HG03460 (cell line): ENCODE measurements at regions not wholly inside any gene's neighbourhood (a gene's known extent, or its start where the extent isn't known, plus 50 kb on each side); places are given as distances from the start of the nearest gene placed in this dataset.

Source experiments
- ATAC-seq: cut with Tn5 transposase; IDR thresholded peaks from one replicate; pipeline ENCODE4 v1.9.1; 2021; ENCODE audit not compliant: unreplicated experiment

DNA sequence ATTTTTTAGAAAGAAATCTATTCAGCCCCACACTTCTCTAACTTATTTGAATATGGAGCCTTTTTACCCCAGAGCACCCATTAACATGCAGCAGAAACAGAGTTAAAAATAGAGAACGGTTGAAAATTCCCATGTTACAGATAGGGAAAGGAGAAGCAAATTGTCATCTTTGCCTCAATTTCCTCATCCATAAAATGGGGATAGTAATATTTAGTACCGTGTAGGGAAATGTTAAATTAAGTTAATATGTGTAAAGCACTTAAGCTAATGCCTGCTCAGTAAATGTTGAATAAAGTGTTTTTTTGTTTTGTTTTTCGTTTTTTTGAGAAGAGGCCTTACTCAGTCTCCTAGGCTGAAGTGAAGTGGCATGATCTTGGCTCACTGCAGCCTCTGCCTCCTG is 50.3 kb downstream of the NAV1 start:
- no peak for ATAC-seq

DNA sequence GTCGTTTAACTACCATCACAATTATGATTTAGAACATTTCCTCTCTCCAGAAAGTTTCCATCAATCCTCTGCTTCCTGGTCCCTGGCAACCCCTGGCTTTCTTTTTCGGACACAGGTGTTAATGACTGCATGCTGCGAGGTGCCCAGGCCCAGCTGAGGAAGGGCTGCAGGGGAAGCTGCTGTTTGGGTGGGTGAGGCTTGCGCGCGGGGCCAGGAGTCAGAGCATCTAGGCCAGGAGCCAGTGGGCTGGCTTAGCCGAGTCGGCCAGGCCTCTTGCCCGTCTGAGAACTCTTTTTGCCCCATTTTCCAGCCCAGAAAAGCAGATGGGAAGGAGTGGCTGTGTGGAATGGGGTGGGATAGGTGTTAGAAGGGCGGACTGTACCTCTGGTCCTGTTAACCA is 51.5 kb downstream of the NAV1 start:
- no peak for ATAC-seq

DNA sequence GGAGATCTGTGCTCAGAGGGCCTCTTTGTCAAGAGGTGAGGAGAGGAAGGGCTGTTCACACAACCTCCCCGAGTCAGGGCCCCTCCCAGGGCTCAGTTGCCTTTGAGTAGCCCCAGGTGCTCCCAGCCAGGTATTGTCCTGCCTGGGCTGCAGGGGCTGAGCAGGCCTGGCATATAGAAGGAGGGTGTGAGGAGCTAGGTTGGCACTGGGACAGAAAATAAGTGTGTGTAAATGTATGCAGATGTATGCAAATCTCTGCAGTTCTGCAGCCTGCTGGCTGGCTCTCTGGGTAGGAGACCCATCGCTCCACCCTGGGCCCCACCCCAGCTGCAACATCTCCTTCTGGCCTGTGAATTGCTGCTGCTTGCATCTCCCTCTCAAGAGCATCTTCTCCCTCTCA is 52.4 kb downstream of the NAV1 start:
- ATAC-seq = no peak

DNA sequence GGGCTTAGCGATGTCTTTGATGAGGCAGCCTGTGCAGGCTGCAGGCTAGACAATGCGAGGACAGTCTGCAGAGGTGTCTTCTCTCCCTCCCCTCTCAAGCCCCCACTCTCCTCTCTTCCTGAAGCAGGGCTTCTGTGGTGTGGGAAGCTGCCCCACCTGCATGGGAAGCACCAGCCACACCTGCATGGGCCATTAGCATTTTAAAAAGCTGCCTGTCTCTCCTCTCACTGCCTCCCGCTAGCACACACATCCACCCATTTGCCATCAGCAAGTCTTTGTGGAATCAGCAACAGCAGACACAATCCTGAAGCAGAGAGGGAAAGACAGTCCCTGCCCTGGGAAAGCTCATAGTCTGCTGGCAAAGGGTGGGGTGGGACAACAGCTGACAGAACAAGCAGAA is 53.1 kb downstream of the NAV1 start:
- no peak for ATAC-seq

DNA sequence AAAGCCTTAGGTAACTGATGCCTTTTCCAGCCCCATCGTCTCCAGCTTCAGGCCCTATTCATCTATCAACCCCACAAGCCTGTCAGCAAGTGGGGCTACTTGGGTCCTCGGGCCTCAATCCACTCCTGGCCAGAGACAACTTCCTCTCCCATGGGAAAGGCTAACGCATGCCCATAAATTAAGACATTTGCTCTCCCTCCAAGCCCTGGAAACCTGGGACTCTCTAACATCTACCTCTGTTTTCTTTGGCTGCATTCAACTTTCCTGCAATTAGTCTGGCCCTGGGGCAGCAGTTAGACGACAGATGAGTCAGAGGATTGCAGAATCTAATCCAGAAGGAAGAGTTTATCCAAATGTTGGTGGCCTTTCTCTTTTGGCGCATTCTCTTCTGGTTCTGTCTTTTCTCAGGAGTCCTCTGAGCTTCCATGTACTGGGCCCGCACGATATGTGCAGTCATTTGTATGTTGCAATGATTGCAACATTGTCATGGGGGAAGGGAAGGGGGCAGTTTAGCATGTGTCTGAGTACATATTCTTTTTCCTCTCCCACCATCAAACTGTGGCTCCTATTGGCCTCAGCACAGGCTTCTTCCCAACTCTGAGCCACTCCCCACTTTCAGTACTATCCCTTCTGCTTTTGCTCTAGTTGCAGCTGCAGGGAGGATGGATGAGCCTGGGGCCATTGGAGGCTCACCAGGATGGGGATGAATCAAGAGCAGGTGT is 54.4 kb downstream of the NAV1 start:
- no peak for ATAC-seq

DNA sequence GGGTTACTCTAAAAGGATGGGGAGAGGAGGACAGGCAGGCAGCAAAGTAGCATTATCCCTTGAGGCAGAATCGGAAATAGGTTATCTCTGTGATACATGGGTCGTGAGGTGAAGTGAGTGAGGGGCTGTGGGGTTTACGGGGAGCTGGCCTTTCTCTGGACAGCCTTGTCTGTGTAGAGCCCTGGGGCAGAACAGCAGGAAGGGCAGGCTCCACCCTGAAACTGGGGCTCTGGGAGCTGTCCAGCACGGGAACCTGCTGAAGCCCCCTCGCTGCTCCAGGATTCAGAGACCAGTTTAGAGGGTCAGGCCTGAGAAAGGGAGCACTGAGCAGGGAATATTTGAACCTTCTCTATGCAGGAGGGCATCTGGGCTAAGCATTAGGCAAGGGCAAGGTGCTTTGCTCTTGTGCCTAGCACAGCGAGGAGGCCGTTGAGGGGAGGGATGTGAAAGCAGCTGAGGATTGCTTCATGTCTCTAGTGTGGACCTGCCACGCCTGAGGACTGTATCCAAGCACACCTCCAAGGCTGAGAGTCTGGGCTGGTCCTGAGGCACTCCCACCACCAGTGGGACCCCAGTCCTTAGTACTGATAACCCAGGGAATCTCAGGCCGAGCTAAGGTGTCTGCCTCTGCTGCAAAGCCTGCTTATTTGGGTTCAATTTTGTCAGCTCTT is 55.8 kb downstream of the NAV1 start:
- no peak for ATAC-seq

DNA sequence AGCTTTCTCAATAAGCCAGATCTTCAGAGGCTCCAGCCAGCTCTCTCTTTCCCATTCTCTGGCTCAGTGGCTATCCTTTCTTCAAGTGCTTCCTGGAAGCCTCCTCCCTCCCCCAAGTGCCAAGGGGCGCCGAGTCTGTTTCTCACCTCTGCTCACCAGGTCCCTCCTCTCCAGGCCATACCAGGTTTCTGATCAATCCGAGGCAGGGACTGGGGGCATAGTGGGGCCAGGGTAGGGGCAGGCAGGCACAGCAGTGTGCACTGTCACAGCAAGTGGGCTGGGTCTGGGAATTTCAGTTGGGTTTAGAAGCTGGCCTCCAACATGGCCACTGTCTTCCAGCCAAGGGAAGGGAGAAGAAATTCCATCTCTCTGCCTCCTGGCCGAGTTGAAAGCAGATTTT is 56.5 kb downstream of the NAV1 start:
- ATAC-seq = no peak

DNA sequence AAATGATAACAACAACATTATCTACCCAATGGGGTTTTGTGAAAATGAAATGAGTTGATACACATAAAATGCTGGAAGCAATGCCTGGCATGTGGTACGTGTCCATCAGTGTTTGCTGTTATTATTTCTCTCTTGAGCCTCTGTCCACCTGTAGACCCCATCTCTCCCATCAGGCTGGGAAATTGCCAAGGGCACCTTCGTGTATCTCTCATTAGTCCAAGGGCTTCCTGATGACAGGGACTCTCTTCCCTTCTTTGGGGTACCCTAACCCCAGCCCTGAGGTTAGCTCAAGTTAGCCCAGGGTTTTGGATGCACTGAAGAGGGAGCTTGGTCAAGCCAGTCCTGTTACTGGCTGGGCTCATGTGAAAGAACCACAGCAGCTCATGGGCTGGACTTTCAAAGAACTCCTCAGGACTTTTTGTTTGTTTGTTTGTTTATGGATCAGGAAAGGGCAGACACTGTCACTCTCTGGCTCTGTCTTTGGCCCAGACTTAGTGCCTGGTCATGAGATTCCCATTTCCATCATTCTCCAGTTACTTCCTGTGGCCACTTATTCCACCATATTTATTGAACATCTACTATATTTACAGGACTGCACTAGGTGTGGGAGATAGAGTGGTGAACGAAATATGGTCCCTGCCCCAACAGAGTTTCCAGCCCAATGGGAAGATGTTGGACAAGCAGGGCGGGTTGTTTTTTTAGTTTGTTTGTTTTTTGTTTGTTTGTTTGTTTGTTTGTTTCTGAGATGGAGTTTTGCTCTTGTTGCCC is 57.4 kb downstream of the NAV1 start:
- ATAC-seq = no peak

DNA sequence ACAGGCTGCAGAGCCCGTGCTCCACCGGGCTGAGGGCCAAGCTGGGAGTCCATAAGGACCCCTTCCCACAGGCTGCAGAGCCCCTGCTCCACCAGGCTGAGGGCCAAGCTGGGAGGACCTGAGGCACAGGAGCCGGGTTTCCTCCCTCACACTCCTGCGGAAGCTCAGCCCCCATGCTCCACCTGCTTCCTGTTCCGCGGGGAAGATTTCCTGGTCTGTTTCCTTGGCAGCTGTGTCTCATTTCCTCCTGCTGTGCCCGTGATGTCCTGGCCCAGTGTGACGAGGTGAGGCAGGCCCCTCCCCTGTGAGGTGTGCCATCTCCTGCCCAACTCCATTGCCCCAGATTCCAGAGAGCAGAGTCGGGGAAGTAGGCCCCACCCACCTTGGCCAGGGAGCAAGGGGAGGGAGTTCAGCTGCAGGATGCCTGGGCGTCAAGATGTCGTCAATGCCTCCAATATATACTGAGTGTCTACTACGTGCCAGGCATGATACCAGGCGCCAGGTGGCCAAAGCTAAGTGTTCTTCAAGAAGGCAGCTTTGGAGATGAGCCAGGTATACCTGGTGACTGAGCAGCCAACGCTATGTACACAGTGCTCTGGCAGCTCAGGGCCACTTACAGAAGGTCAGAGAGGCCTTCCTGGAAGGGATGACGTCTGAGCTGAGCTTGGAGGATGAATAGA is 58.8 kb downstream of the NAV1 start:
- ATAC-seq = no peak

DNA sequence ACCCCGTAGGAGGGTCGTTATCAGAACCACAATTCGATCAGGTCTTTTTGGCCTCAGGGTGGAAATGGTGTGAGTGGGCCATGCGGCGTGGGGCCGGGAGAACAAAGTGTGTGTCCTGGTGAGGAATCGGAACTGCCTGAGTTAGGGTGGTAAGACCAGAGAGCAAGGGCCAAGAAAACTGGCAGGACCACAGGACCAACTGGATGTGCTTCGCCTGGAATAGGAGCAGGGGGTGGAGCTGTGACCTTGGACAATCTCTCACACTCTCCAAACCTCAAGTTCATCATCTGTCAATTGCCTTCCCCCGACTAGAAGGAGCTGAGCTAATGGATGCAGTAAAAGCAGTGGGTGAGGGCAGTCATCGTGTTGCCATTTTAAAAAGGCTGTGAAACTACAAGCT is 59.5 kb downstream of the NAV1 start:
- ATAC-seq = no peak

DNA sequence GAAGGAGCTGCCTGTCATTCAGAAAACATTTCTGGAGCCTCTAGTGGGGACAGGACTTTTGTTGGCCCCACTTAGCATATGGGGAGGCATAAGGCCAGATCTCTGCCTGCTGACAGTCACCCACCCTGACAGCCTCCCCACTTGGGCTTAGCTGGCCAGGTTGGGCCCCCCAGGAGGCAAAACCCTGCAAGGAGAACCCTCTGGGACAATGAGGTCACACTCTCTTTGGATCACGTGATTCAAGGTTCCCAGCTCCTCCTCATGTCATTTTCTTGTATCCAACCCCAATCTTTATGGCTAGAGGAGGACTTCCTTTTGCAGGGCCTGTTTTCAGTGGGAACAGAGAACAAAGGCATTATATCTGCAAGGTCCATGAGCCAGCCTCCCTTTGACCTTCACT is 60.0 kb downstream of the NAV1 start:
- ATAC-seq = no peak

DNA sequence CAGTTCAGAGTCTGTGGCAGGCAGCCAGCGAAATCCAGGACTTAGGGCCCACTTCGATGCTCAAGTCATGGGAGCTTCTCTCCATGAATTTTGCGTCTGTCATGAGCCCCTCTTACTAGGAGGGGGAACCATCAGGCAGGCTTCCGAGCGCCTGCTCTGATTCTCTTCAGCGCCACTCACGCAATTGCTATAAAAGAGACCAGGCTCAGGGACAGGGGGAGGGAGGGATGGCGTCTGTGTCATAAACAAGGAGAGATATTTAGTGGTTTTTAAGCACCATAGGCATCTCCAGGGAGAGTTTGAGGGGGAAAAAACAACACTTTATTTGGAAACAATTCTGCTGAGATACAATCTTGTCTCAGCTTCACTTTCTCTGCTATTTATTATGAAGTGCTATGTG is 60.6 kb downstream of the NAV1 start:
- no peak for ATAC-seq

DNA sequence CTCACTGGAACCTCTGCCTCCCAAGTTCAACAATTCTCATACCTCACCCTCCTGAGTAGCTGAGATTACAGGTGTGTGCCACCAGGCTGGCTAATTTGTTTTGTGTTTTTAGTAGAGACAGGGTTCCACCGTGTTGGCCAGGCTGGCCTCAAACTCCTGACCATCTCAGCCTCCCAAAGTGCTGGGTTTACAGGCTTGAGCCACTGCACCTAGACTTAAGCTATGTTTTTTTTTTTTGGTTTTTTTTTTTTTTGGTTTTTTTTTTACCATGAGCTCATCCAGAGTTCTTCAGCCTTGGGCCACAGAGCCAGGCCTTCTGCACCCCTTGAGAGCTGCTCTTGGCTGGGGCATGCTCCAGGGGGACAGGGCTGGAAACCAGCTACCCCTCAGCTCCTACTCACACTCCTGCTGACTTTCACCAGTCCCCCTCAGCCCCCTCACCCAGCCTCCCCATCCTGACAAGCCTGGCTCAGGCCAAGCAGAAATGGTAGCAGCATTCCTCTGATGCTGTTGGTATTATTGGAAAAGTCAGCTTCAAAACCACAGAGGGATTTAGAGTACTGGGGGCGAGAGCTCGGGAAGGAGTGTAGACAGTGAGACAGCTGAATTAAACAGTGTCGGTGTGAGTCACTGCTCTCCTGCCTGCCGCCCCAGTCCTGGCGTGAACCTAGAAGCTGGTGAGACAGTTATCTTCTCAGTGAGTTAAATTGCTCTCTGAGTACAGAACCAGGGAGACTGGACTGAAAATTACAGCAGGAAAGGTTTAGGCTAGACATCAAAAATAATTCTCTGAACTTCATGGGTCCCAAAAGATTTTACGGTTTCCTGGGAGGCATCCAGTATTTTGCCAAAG is 63.7 kb downstream of the NAV1 start:
- no peak for ATAC-seq

DNA sequence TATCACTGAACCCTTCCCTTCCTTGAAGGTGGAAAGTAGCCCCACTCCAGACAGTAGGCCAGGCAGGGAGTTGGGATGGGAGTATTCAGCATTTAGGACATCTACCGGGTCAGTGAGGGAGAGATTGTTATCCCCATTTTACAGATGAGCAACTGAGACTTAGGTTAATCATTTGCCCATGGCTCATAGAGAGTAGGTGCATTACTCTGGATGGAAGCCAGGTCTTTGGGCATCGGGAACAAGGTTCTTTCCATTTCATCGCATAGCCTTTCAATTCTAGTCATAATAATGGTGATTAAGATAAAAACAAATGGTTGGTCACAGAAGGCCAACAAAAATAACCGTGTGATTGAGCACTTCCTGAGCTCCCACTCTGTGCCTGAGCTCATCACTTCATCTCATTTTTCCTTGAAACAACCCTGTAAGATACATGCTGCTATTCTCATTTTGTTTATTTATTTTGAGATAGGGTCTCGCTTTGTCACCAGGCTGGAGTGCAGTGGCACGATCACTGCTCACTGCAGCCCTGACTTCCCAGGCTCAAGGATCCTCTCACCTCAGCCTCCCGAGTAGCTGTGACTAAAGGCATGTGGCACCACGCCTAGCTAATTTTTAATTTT is 64.8 kb downstream of the NAV1 start:
- no peak for ATAC-seq

DNA sequence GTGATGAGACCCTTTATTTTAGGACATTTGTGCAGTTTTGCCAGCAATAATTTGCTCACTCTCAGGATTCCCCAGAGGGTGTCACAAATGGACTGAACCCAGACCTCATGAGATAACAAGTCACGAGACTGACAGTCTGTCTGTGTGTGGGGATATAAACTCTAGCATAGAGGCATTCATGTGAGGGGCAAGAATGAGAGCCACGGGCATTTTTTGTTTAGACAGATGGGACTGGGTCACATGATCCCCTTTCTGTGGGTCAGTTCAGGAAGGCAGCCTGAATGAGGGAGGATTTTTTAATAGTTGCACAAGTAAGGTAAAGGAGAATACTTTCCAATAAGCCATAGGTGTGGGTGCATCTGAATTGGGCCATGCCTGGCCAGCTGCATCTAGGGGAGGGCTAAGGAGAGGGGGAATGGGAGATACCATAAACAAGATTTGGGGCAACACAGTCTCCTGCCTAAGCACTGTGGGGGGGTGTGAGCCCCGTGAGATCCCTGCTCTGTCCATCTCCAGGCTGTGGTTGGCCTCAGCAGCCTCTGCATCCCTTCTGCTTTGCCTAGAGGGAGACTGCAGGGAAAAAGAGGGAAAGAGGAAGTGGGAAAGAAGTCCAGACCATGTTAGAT is 66.6 kb downstream of the NAV1 start:
- no peak for ATAC-seq

DNA sequence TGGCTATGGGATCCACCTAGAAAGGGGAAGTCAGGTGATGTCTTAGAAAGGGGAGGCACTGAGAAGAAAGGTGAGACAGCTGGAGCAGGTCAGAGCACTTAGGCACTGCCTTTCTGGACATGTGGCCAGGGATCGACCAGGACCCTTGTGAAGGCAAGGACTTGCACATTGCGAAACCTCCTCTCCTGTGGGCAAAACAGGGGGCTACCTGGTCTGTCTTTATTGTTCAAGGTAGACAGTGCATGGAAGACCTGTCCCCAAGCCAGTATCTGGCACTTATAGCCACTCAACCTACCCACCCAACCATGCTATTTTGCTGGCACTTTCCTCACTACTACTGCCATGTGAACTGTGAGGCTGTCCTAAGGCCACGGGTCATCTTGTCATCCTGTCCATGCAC is 67.2 kb downstream of the NAV1 start:
- no peak for ATAC-seq

DNA sequence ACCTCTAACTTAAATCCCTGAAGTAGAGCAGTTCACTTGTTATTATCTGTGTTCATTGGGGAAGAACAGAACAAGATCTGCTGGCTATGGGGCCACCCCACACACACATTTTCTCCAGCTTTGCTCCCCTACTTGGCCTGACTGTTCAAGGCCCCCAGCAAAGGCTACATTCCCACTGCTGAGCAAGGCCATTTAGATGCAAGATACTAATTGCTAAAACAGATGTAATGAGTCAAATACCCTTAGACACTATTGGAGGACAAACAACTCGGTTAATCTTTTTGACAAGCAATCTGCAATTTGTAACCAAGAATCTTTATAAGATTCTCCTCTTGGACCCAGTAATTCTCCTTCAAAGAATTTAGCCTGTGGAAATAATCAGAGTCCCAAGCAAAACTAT is 67.7 kb downstream of the NAV1 start:
- no peak for ATAC-seq

DNA sequence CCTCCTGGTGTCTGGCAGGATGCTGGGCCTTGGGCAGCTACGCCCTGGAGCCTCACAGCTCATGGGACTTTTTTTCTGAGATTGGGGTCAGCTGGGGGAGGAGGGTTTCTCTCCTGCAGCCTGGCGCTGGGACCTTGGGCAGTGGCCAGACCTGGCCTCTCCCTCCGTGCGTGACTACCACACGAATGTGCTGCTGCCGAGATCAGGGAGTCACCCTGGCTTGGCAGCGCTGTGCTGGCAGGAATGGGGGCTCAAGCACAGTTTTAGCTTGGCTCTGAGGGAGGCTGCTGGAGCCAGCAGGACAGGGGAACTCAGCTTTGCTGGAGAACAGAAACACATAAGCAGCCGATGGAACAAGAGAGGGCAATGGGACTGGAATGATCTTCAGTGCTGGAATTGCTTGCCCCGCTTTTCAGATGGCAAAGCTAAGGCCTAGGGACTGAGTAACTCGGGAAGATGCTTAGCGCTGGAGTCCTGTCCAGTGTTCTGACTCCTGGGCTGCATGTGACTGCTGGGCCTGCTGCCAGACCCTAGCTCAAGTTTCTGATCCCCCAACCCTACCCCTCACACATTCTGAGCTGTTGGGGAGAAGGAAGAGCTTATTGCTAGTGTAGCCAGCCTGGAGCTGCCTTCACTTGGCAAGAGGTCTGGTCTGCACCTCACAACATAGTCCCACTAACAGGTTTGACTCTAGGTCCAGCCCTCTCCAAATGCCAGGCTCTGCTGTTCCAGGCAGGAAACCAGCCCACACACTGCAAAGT is 69.9 kb downstream of the NAV1 start:
- no peak for ATAC-seq

DNA sequence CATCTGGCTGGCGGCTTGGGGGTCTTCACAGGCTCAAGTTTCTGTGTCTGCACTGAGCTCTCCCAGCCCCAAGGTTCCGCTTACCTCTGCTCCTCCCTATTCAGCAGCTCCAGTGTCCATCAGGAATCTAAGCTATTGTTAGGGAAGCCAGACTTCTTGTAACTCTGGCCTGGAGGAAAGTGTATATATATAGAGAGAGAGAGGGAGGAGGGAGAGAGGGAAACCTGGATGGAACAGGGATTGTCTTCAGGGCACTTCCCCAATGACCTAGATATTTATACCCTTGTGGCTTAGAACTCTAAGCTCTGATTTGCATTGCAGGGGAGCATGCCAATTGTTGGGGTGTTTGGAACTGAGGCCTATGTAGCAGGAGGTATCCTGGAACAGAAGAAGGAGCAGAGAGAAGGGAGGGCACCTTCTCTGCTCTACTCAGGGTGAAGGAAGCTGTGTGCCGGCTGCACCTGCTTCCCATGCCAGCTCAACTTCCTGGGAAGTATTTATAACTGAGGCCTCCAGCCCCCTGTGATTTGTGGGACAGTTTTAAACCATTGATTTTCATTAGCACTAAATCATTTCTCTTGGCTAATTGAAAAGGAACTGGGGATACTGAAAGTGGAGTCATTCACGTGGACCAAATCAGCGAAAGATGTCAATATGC is 70.9 kb downstream of the NAV1 start:
- no peak for ATAC-seq
